ENCODE measurements at regions not wholly inside any gene's neighbourhood (a gene's known extent, or its start where the extent isn't known, plus 50 kb on each side); places are given as distances from the start of the nearest gene placed in this dataset.
A peak's percentile ranks its signal among the peaks of the same experiment; 100 is the strongest.

DNA sequence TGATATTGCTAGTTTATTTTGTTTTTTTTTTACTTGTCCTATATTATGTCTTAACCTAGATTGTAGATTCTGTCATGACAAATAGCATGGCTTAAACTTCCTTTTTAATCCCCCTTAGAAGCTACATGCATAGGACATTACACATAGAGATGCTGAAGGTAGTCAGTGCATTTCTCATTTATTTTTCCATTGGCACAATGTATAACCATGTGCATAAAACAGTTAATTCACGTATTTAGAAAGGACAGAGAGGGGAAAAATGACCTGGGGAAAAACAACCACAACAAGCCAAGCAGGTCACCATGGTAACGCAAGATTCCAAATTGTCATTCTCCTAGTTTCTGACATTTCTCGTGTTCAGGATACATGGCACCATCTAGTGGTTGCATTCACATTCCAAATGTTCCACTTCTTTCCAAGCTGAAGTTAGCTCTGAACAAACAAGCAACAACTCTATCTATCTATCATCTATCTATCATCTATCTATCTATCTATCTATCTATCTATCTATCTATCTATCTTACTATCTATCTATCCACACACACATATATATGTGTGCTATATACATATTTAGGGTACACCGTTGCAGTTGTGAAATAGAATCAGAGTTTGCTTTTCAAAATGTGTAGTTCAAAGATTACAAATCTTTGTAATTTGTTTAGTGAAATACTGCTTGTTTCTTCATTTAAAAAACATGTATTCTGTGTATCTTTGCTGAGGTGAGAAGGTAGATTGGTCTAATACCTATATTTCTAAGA lies 487.2 kb upstream of the ST8SIA4 start:
- no peak overlapping the region for H3K4me3 ChIP-seq (replicated peaks in 1 of 3; ENCODE audit: insufficient read depth in 1 of 3, low read depth in 2 of 3, low read length in 3 of 3)
- H3K27ac ChIP-seq (ENCODE audit: extremely low read length, insufficient read depth, low read length): no peak overlapping the region
- ATAC-seq (peak; percentile 74), FAIRE-seq (peak; percentile 82), DNase-seq (ENCODE audit: low spot score) (peak; percentile 46)
- intact Hi-C loops (cut with micrococcal nuclease; ENCODE audit: unreplicated experiment) (loop anchor here (1.0 kb wide), 1 partner anchor 911 kb away; no protein-coding TSS in a partner anchor), in situ Hi-C loops (cut with HindIII; ENCODE audit: extremely low pct_ligation_motif_present, low pct_unique_long_range_greater_than_20kb) (loop anchor here (25.0 kb wide), 1 partner anchor 903 kb away; no protein-coding TSS in a partner anchor)
- ChIA-PET POLR2A (interaction anchor here (0.6 kb wide), 1 partner anchor 33 kb away, joined by 3 read pairs; no protein-coding TSS in a partner anchor), CTCF (ENCODE audit: low intra/inter-chr PET ratio, low total read pairs) (interaction anchor here (0.6 to 1.8 kb wide), 3 partner anchors 911 to 960 kb away, joined by 3 to 4 read pairs (median 4); no protein-coding TSS in a partner anchor)
- WGBS (ENCODE audit: low lambda C conversion rate): 1% methylated on average over 4 of the region's 4 CpGs
- H3K4me1 ChIP-seq (ENCODE audit: insufficient read depth, low read length): no peaks in the 10 kb centered on the region
- H3K27me3 ChIP-seq (ENCODE audit: control insufficient read depth in 1 of 2, insufficient read depth in 2 of 2, low read length in 2 of 2): no peaks in the 10 kb centered on the region
- no peaks in the 10 kb centered on the region for H3K79me2 ChIP-seq (ENCODE audit: insufficient read depth, low read length)
- no peaks in the 10 kb centered on the region for H3K9me3 ChIP-seq (ENCODE audit: low read length)
- no peak overlapping the region for H3K9ac ChIP-seq (ENCODE audit: insufficient read depth, low read depth, low read length)
- no peak overlapping the region for H3K4me2 ChIP-seq (ENCODE audit: low read depth, low read length)
- H4K20me1 ChIP-seq (ENCODE audit: insufficient read depth, low read length): no peaks in the 10 kb centered on the region
- no peak overlapping the region for H2AFZ ChIP-seq (ENCODE audit: low read length)
- H3K36me3 ChIP-seq (replicated peaks in 1 of 2; ENCODE audit: control insufficient read depth in 1 of 2, insufficient read depth in 2 of 2, low read length in 2 of 2): no peaks in the 10 kb centered on the region
- no TSS peak for BruUV-seq (replicated peaks)
- TF ChIP-seq ZNF781 (CRISPR knock-in tag; IDR thresholded peaks at IDR 0.05; ENCODE audit: borderline replicate concordance, not compliant biosample characterization): no peak
- no peak for TF ChIP-seq ZNF446 (CRISPR knock-in tag; IDR thresholded peaks at IDR 0.05)
- TF ChIP-seq TCF7 (IDR thresholded peaks at IDR 0.05; ENCODE audit: low read depth): no peak
- 0 out of 2 replicates have a peak, but pooled peaks have one; percentile 13 for TF ChIP-seq ARID5B (CRISPR knock-in tag; IDR thresholded peaks at IDR 0.05)
- no peak for TF ChIP-seq ZIK1 (CRISPR knock-in tag; IDR thresholded peaks at IDR 0.05; ENCODE audit: borderline replicate concordance, low read depth)
- no peak for TF ChIP-seq PRMT3 (CRISPR knock-in tag; IDR thresholded peaks at IDR 0.05; ENCODE audit: borderline replicate concordance, low read depth)
- no peak for TF ChIP-seq NCOA1 (CRISPR knock-in tag; IDR thresholded peaks at IDR 0.05)
- TF ChIP-seq ZKSCAN8 (CRISPR knock-in tag; IDR thresholded peaks at IDR 0.05; ENCODE audit: borderline replicate concordance): no peak
- TF ChIP-seq ZBTB8A (CRISPR knock-in tag; IDR thresholded peaks at IDR 0.05; ENCODE audit: borderline replicate concordance, low read depth): no peak
- TF ChIP-seq ZNF766 (CRISPR knock-in tag; IDR thresholded peaks at IDR 0.05; ENCODE audit: borderline replicate concordance): no peak
- no peak for TF ChIP-seq ZNF782 (CRISPR knock-in tag; IDR thresholded peaks at IDR 0.05; ENCODE audit: borderline replicate concordance)
- TF ChIP-seq, protein P1, sequence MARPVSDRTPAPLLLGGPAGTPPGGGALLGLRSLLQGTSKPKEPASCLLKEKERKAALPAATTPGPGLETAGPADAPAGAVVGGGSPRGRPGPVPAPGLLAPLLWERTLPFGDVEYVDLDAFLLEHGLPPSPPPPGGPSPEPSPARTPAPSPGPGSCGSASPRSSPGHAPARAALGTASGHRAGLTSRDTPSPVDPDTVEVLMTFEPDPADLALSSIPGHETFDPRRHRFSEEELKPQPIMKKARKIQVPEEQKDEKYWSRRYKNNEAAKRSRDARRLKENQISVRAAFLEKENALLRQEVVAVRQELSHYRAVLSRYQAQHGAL (CRISPR knock-in tag; IDR thresholded peaks at IDR 0.05; ENCODE audit: not compliant biosample characterization): no peak
- no peak for TF ChIP-seq FOXJ3 (CRISPR knock-in tag; IDR thresholded peaks at IDR 0.05; ENCODE audit: borderline replicate concordance)
- TF ChIP-seq ZBTB37 (CRISPR knock-in tag; IDR thresholded peaks at IDR 0.05): no peak
- TF ChIP-seq NFATC3 (CRISPR knock-in tag; IDR thresholded peaks at IDR 0.05): no peak
- peak; percentile 68 for TF ChIP-seq TEAD3 (CRISPR knock-in tag; optimal IDR thresholded peaks at IDR 0.05; ENCODE audit: borderline replicate concordance)
- 0 out of 2 replicates have a peak, but pooled peaks have one; percentile 37 for TF ChIP-seq RFX3 (CRISPR knock-in tag; IDR thresholded peaks at IDR 0.05)
